ENCODE measurements at regions not wholly inside any gene's neighbourhood (a gene's known extent, or its start where the extent isn't known, plus 50 kb on each side); places are given as distances from the start of the nearest gene placed in this dataset.

- Histone ChIP-seq H3K27me3 (ENCODE audit: insufficient read depth, low read length) (no peaks in the 10 kb centered on the region), H3K4me3 (ENCODE audit: low read length in 2 of 2) (no peak overlapping the region), H3K9me3 (ENCODE audit: control insufficient read depth in 1 of 2, low read length in 2 of 2) (peaks cover 0 to 5% of the 10 kb centered on the region in 2 donors), H3K4me1 (ENCODE audit: insufficient read depth, low read length) (no peaks in the 10 kb centered on the region), H3K27ac (ENCODE audit: low read depth, low read length) (no peak overlapping the region), H3K36me3 (ENCODE audit: insufficient read depth, low read length) (no peaks in the 10 kb centered on the region)
- no peak for DNase-seq
- no peak overlapping the region for H3K4me3 Mint-ChIP-seq
- peaks cover 2 to 73% (median 44%) of the 10 kb centered on the region in 8 donors for H3K9me3 Mint-ChIP-seq
- ChIA-PET CTCF (ENCODE audit: partially characterized antibody) (no interaction called here), POLR2A (ENCODE audit: partially characterized antibody) (no interaction called here)
- intact Hi-C loops (cut with micrococcal nuclease) = no loop called here
- no peaks in the 10 kb centered on the region for H3K27me3 Mint-ChIP-seq
- H3K4me1 Mint-ChIP-seq = no peaks in the 10 kb centered on the region
- no peaks in the 10 kb centered on the region for H3K36me3 Mint-ChIP-seq
- no peak overlapping the region for H3K27ac Mint-ChIP-seq
These were observed 111.4 kb upstream of the USP29 start for GRCh38 chr19:57008432-57008831.

GRCh38 chr19:57010541-57010940 is 109.2 kb upstream of the USP29 start:
- POLR2A ChIA-PET (ENCODE audit: partially characterized antibody) = no interaction called here
- Mint-ChIP-seq H3K27me3 (no peaks in the 10 kb centered on the region), H3K4me3 (no peak overlapping the region), H3K27ac (no peak overlapping the region), H3K36me3 (no peaks in the 10 kb centered on the region), H3K4me1 (no peaks in the 10 kb centered on the region), H3K9me3 (peaks cover 2 to 81% (median 56%) of the 10 kb centered on the region in 8 donors)
- DNase-seq = no peak
- no peak overlapping the region for H3K4me3 ChIP-seq (ENCODE audit: low read length in 2 of 2)
- H3K36me3 ChIP-seq (ENCODE audit: insufficient read depth, low read length) = no peaks in the 10 kb centered on the region
- H3K9me3 ChIP-seq (ENCODE audit: control insufficient read depth in 1 of 2, low read length in 2 of 2) = peaks cover 0 to 5% of the 10 kb centered on the region in 2 donors
- intact Hi-C loops (cut with micrococcal nuclease) = no loop called here
- no peak overlapping the region for H3K27ac ChIP-seq (ENCODE audit: low read depth, low read length)
- H3K4me1 ChIP-seq (ENCODE audit: insufficient read depth, low read length) = no peaks in the 10 kb centered on the region
- H3K27me3 ChIP-seq (ENCODE audit: insufficient read depth, low read length) = no peaks in the 10 kb centered on the region
- CTCF ChIA-PET (ENCODE audit: partially characterized antibody) = no interaction called here

DNA sequence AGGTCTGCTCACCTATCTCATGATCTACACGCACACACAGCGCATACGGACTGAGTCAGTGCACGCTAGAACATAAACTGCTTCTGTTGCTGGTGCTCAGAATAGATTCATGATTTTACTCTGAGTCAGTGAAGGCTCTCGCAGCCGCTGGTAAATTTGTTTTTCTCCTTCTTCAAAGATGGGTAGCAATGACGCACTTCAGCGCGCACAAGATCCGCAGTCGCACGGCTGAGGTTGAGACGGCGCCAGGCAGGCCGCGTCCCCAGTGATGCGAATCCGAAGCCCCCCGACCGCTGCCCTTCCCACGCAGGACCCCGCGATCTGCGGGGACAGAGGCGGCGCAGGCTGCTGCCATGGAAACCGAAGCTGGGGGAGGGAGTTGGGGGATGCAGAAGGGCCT is 103.7 kb upstream of the USP29 start:
- POLR2A ChIA-PET (ENCODE audit: partially characterized antibody) = no interaction called here
- no peaks in the 10 kb centered on the region for H3K27me3 Mint-ChIP-seq
- H3K9me3 Mint-ChIP-seq = peaks cover 2 to 62% (median 39%) of the 10 kb centered on the region in 8 donors
- Histone ChIP-seq H3K9me3 (ENCODE audit: control insufficient read depth in 1 of 2, low read length in 2 of 2) (peaks cover 0 to 4% of the 10 kb centered on the region in 2 donors), H3K36me3 (ENCODE audit: insufficient read depth, low read length) (no peaks in the 10 kb centered on the region), H3K27me3 (ENCODE audit: insufficient read depth, low read length) (no peaks in the 10 kb centered on the region), H3K27ac (ENCODE audit: low read depth, low read length) (no peak overlapping the region), H3K4me3 (ENCODE audit: low read length in 2 of 2) (no peak overlapping the region), H3K4me1 (ENCODE audit: insufficient read depth, low read length) (no peaks in the 10 kb centered on the region)
- no peak overlapping the region for H3K27ac Mint-ChIP-seq
- no peak overlapping the region for H3K4me3 Mint-ChIP-seq
- intact Hi-C loops (cut with micrococcal nuclease) = no loop called here
- no peak for DNase-seq
- peaks cover 0 to 2% of the 10 kb centered on the region in 2 donors for H3K36me3 Mint-ChIP-seq
- no peaks in the 10 kb centered on the region for H3K4me1 Mint-ChIP-seq
- CTCF ChIA-PET (ENCODE audit: partially characterized antibody) = no interaction called here

- Mint-ChIP-seq H3K27ac (no peak overlapping the region), H3K27me3 (peaks cover 0 to 2% of the 10 kb centered on the region in 2 donors), H3K4me3 (no peak overlapping the region), H3K9me3 (peaks cover 2 to 61% (median 38%) of the 10 kb centered on the region in 8 donors), H3K4me1 (no peaks in the 10 kb centered on the region), H3K36me3 (peaks cover 0 to 2% of the 10 kb centered on the region in 2 donors)
- Histone ChIP-seq H3K4me3 (ENCODE audit: low read length in 2 of 2) (no peak overlapping the region), H3K9me3 (ENCODE audit: control insufficient read depth in 1 of 2, low read length in 2 of 2) (peaks cover 0 to 4% of the 10 kb centered on the region in 2 donors), H3K4me1 (ENCODE audit: insufficient read depth, low read length) (no peaks in the 10 kb centered on the region), H3K36me3 (ENCODE audit: insufficient read depth, low read length) (no peaks in the 10 kb centered on the region), H3K27ac (ENCODE audit: low read depth, low read length) (no peak overlapping the region), H3K27me3 (ENCODE audit: insufficient read depth, low read length) (no peaks in the 10 kb centered on the region)
- no peak for DNase-seq
- CTCF ChIA-PET (ENCODE audit: partially characterized antibody) = no interaction called here
- intact Hi-C loops (cut with micrococcal nuclease) = no loop called here
- POLR2A ChIA-PET (ENCODE audit: partially characterized antibody) = no interaction called here
These were observed 103.3 kb upstream of the USP29 start for GRCh38 chr19:57016491-57016890.

GRCh38 chr19:57025491-57025890 is 94.3 kb upstream of the USP29 start:
- Histone ChIP-seq H3K27me3 (ENCODE audit: insufficient read depth, low read length) (no peaks in the 10 kb centered on the region), H3K4me3 (ENCODE audit: low read length in 2 of 2) (no peak overlapping the region), H3K9me3 (ENCODE audit: control insufficient read depth in 1 of 2, low read length in 2 of 2) (peaks cover 0 to 7% of the 10 kb centered on the region in 2 donors), H3K27ac (ENCODE audit: low read depth, low read length) (no peak overlapping the region), H3K4me1 (ENCODE audit: insufficient read depth, low read length) (no peaks in the 10 kb centered on the region), H3K36me3 (ENCODE audit: insufficient read depth, low read length) (no peaks in the 10 kb centered on the region)
- H3K27me3 Mint-ChIP-seq = peaks cover 0 to 2% of the 10 kb centered on the region in 2 donors
- H3K36me3 Mint-ChIP-seq = no peaks in the 10 kb centered on the region
- H3K9me3 Mint-ChIP-seq = peaks cover 8 to 74% (median 43%) of the 10 kb centered on the region in 8 donors
- no peak for DNase-seq
- CTCF ChIA-PET (ENCODE audit: partially characterized antibody) = no interaction called here
- H3K4me1 Mint-ChIP-seq = no peaks in the 10 kb centered on the region
- POLR2A ChIA-PET (ENCODE audit: partially characterized antibody) = no interaction called here
- intact Hi-C loops (cut with micrococcal nuclease) = no loop called here
- peak overlapping the region in 1 of 8 donors; percentile 15 for H3K4me3 Mint-ChIP-seq
- H3K27ac Mint-ChIP-seq = no peak overlapping the region

- Histone ChIP-seq H3K4me3 (ENCODE audit: low read length in 2 of 2) (no peak overlapping the region), H3K4me1 (ENCODE audit: insufficient read depth, low read length) (no peaks in the 10 kb centered on the region), H3K27me3 (ENCODE audit: insufficient read depth, low read length) (no peaks in the 10 kb centered on the region), H3K36me3 (ENCODE audit: insufficient read depth, low read length) (no peaks in the 10 kb centered on the region), H3K9me3 (ENCODE audit: control insufficient read depth in 1 of 2, low read length in 2 of 2) (peaks cover 0 to 7% of the 10 kb centered on the region in 2 donors), H3K27ac (ENCODE audit: low read depth, low read length) (no peak overlapping the region)
- intact Hi-C loops (cut with micrococcal nuclease) = no loop called here
- Mint-ChIP-seq H3K9me3 (peaks cover 8 to 77% (median 46%) of the 10 kb centered on the region in 8 donors), H3K4me3 (no peak overlapping the region), H3K4me1 (no peaks in the 10 kb centered on the region), H3K36me3 (no peaks in the 10 kb centered on the region), H3K27me3 (no peaks in the 10 kb centered on the region), H3K27ac (no peak overlapping the region)
- no peak for DNase-seq
- POLR2A ChIA-PET (ENCODE audit: partially characterized antibody) = no interaction called here
- CTCF ChIA-PET (ENCODE audit: partially characterized antibody) = no interaction called here
These were observed 93.3 kb upstream of the USP29 start for GRCh38 chr19:57026476-57026875.

- H3K9me3 Mint-ChIP-seq = peaks cover 8 to 74% (median 46%) of the 10 kb centered on the region in 8 donors
These were observed 92.4 kb upstream of the USP29 start for GRCh38 chr19:57027360-57027759.

More at GRCh38 chr19:57027360-57027759, 92.4 kb upstream of the USP29 start:
- Histone ChIP-seq H3K27me3 (ENCODE audit: insufficient read depth, low read length) (no peaks in the 10 kb centered on the region), H3K4me1 (ENCODE audit: insufficient read depth, low read length) (no peaks in the 10 kb centered on the region), H3K36me3 (ENCODE audit: insufficient read depth, low read length) (no peaks in the 10 kb centered on the region), H3K4me3 (ENCODE audit: low read length in 2 of 2) (no peak overlapping the region), H3K27ac (ENCODE audit: low read depth, low read length) (no peak overlapping the region), H3K9me3 (ENCODE audit: control insufficient read depth in 1 of 2, low read length in 2 of 2) (peaks cover 0 to 7% of the 10 kb centered on the region in 2 donors)
- DNase-seq = no peak
- Mint-ChIP-seq H3K27ac (no peak overlapping the region), H3K27me3 (no peaks in the 10 kb centered on the region), H3K36me3 (no peaks in the 10 kb centered on the region), H3K4me3 (no peak overlapping the region), H3K4me1 (no peaks in the 10 kb centered on the region)
- intact Hi-C loops (cut with micrococcal nuclease) = no loop called here
- ChIA-PET POLR2A (ENCODE audit: partially characterized antibody) (no interaction called here), CTCF (ENCODE audit: partially characterized antibody) (no interaction called here)

All from CD4-positive, alpha-beta memory T cell (primary cell).